Frontal cortex (tissue), 3 donors: ENCODE measurements at regions not wholly inside any gene's neighbourhood (a gene's known extent, or its start where the extent isn't known, plus 50 kb on each side); places are given as distances from the start of the nearest gene placed in this dataset.

ENCODE experiments used
- DNase-seq, 2 donors: peaks; one replicate each; pipeline ENCODE4 v3.0.0; 2012; ENCODE audit warnings: low spot score in 2 of 2
- FAIRE-seq: peaks from 2 replicates; lab custom pipeline; 2012; peaks lifted over from hg19 to GRCh38; lab: Jason Lieb, UNC
- donor health status: control.
- donor health status: control.
- donor health status: control.

DNA sequence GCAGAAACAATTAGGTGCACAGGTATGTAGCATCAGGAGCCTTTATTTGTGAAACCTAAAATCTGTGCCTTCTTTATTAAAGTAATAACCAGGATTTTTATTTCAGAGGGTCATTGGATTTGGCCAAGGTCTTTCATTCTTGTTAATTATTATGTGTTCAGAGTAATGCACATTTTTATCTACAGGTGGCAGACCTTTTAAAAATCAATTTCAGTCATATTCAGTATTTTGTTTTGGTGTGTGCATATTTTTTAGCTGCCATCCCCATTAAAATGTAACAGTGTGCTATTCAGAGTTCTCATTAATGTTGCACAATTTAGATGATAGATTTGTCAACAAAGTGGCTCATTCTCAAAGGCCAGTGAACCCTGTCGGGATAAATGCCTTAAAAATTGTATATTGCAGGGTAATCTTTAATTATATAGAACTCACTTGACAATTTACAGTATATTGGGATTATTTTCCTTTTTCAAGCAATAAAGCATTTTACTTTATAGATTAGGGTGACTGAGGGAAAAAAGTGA, 319.3 kb upstream of the SOX5 start:
- FAIRE-seq, result no peak
- no peak for DNase-seq

DNA sequence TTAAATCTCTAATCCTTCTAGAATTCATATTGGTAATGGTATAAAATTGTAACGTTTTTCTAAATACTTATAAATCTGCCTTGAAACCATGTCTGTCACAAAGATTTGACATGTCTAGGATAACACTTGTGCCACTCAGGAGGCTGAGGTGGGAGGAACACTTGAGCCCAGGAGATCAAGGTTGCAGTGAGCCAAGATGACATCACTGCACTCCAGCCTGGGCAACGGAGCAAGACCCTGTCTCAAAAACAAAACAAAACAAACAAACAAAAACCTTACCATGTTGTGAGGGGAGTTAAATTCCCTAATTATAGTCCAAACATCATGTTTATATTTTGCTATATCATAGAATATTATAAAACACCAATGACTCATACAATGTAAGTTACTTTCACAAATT, 317.5 kb upstream of the SOX5 start:
- DNase-seq, result no peak
- FAIRE-seq, result no peak

DNA sequence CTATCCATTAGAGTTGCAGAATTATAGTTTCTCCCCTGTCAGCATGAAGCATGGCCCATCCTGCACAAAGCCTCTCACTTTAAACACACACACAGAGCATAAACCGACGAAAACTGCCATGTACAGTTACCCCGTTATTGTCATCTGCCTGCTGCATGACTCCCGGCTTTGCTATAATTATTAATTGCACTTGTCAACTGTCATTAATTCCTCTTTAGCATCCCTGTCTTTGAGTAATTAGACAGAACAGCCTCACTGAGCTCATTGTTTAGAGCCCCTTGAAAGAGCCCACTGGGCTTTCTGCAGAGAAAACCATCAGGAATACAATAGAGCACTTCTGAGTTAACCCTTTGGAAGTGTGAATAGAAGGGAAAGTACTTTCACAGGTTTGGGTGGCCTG, 307.2 kb upstream of the SOX5 start:
- DNase-seq, result no peak
- no peak for FAIRE-seq

DNA sequence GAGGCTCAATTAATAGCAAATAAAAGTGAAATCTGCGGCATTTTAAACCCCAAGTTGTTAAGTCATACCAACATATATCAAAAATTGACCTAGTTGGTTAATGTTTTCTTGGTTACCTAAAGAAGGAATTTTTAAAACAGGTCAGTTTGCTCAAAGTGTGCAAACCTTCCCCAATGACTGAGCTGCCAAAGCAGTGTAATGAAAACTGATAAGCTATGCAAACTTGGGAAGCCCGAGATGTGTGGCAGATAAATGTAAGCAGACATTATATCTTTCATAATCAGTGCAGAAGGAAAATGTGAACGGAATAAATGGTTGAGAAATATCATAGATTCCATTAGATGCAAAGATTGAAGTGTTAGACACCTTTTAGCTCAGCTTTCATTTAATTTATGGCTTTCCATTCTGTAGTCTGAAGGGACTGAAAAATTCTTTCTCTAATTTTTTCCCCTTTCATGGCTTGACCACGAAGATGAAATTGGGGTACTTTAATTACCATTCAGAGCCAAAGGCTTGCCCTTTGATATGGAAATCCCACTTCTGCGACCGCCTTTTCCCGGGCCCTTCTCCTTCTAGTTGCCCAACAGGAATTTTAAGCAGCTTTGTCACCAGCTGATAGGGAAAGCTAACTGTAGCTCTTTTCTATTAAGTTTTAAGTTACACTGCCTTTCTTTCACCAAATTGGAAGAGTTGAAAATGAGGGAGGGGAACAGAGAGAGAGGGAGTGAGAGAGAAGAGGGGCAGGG, 306.6 kb upstream of the SOX5 start:
- no peak for DNase-seq
- no peak for FAIRE-seq

DNA sequence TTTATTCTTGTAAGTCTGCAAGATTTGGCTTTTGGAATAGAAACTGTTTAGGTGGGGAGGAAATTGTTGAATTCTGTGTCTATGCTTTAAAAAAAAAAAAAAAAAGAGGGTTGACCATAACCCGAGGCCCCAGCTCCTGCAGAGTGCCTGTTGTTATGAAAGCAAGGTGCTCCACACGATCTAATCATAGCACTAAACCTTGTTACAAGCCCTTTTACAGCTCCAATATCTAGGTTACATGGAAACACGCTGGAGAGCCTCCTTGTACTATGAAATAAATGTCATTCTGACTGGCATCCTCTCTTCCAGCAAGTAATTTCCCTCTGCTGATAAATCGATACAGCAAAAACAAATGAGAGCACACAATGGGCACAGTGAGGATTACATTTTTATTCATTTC, 303.1 kb upstream of the SOX5 start:
- DNase-seq, result no peak
- FAIRE-seq, result no peak

DNA sequence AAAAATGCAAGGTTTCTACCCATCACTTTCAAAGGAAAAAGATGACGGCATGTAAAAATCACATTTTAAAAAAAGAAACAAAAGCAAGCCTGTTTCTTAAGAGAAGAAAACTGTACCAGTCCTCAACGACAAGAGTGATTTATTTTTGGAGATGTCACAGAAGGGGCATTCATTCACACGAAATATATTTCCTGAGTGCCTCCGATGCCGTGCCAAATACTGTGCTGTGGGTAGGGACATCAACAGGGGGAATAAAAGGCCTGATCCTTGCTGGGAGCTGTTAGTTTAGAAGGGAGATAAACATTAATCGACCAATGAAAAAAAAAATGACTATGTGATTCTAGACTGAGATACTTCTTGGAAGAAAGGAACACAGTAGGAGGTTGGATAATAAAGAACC, 297.5 kb upstream of the SOX5 start:
- FAIRE-seq, result no peak
- DNase-seq, result no peak

DNA sequence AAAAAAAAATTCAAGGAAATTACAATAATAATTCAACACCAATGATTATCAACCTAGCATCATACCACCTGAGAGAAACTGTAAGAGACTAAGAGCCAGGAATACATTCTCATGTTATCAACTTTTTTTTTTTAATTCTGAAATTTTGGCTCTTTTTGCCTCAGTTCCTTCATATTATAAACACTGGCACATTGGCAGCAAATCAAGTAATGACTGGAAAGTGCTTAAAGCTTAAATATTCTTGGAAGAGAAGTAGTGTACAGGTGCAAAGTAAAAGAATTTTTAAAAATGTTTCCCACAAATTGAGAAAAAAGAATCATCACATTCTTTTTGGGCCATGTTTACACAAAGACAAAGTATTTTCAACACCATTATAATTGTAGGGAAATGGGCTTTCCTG, 296.9 kb upstream of the SOX5 start:
- FAIRE-seq, result no peak

DNA sequence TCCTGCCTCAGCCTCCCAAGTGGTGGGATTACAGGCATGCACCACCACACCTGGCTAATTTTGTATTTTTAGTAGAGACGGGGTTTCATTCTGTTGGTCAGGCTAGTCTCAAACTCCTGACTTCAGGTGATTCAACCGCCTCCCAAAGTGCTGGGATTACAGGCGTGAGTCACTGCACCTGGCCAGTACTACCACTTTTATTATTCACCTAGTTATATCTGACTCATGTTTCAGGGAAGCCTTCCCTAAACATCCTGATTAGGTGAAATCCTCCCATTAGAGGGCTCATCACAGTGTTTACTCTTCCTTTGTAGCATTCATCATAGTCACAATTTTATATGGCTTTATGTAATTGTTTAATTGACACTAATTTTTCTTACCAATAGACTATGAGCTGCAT, 295.3 kb upstream of the SOX5 start:
- FAIRE-seq (no peak), DNase-seq (no peak)

More for the DNA sequence above, 296.9 kb upstream of the SOX5 start:
- DNase-seq, result no peak

DNA sequence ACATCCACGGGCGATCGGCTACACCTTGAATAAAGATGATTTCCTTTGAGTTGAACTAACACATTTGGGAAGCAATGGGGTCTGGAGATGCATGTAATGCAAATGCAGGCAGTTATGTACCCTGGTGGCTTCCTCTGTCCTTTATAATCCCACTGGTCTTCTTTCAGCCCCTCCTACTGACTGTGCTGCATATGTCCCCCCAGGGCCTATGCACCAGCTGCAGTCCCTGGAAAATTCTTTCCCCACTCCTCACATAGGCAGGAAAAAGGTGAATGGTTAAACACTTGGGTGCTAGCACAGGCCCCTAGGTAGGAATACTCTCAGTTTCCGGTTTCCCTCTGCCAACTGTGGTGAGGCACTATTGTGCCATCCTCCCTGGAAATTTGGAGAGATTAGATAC, 294.8 kb upstream of the SOX5 start:
- FAIRE-seq (no peak), DNase-seq (no peak)

DNA sequence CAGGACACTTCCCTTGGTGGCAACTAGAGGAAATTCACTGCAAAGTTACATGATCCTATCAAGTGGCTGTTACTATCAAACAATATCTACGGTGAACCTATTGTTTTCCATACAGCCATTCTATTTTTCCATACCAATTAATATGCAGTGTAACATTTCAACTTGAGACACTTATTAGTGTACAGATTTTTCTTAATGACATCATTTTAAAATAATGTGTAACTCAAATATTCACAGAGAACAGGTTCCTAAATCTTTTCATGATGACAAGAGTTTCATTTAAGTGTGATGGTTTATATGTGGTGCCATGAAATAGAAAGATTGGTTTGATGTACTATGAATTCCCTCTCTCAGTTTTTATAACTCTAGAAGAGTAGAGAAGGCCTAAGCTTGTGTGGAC, 291.2 kb upstream of the SOX5 start:
- no peak for FAIRE-seq
- DNase-seq, result no peak

DNA sequence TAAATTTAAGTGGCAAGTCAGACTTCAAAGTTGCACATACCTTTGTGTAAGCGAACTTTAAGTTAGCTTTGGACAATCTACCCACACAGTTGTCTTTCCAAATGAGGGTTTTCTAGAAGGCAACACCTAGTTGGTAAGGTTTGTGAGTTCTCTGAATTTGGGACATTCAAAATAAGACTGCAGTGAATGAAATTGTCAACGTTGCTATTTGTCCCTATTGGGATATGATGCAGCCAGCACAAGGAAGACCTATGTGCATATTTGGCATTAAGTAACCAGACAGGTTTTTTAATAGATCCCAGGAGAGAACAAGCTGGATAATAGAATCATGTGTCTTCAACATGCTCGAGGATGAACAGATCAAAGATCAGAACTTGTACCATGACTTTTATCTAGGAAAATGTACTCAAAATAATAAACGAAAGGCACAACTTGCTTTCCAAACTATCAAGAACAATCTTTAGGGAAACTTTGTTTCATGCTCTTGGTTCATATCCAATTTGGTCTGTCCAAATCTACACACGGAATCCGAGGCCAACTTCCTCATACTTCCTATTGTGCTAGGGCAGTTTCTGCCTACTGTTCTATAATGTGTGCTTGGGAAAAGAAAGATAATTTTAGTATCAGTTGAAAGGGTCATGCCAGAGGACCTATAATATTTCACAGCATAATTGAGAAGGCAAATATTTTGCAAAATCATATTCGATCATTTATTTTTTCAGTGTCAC, 284.2 kb upstream of the SOX5 start:
- FAIRE-seq, result no peak
- DNase-seq, result no peak

DNA sequence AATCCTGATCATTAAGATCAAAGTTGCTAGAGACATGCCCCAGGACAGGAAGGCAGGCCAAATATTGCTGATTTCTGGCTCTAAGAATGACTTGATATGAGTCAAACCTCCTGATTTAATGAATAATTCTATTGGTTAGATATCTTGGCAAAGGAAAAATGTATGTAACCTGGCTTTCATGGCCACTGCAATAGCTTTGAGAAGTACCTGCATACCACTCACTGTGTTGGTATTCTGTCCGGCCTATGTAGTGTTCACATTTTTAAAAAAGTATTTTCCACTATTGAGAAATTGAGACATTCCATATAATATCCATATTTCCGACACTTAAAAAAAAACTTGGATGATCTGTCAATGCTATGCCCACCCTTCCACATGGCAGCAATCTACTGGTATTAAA, 283.1 kb upstream of the SOX5 start:
- DNase-seq, result no peak
- FAIRE-seq, result no peak

DNA sequence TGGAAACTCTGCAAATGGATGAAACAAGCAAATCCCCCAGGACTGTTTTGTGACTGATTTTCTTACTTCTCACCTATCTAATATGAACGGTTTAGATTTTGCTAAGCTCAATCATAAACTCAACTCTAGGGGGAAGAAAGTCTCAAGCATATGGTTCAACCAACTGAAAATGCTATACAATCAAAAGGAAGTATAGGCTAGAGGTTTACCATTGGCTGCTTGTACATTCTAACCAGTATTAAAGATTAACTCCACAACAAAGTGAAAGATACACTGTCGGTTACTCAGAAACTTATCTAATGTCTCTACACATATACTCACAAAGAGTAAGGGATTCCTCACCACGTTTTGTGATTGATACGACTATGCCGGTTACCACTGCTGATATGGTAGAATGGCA, 281.8 kb upstream of the SOX5 start:
- FAIRE-seq (no peak), DNase-seq (no peak)

DNA sequence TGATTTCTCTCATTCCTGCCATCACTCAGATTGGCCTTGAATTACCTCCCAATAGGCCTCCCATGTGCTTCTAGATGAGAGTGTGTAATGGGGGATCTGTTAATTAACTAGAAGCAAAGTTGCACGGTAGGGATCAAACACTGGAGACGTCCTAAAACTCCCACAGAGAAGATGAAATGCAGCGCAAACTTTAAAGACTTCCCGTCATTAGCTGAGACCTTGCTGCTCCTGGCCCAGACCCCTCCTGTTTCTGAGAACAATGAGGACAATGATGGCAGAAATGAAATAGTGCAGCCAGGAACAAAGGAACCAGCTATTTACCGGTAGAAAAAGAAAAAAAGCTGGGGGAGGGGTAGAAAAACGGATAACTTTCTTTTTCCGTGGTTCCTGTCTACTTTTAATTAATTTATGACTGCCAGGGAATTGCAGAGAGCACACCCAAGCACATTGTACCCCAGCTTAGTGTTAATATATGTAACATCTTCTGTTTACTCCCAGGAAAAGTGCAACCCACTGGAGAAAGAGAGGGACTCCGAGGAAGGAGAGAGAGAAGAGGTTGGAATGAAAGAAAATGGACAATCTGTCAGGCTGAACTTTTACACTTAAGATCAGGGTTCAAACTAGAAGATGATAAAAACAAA, 280.7 kb upstream of the SOX5 start:
- FAIRE-seq (no peak), DNase-seq (no peak)

DNA sequence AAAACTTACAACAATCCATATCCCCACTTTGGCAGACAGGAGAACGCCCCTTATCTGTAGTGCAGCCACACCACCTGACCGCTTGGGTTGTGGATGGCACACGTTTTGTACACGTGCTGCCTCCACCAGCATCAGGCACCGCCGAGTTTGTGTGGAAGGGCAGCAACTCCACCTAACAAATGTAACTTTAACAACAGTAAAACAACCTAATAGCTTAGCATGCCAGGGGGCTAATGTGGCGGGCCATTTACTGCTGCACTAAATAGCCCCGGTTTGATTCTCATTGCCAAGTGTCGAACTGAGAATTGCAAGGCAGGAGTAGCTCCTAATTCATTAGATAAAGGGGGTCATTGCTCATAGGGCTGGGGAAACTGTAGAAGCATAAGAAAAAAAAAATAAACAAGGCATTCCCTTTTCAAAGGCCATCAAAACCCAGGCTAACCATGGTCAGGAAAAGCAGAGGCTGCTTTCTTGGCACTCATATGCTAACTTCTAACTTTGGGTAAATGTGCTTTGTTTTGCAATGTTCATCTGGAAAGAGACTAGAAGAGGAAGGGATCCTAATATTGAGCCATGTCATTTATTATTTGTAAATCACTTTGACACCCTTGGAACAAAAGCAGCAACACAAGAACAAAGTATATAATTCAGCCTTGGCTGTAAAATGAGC, 279.7 kb upstream of the SOX5 start:
- FAIRE-seq (no peak), DNase-seq (no peak)

DNA sequence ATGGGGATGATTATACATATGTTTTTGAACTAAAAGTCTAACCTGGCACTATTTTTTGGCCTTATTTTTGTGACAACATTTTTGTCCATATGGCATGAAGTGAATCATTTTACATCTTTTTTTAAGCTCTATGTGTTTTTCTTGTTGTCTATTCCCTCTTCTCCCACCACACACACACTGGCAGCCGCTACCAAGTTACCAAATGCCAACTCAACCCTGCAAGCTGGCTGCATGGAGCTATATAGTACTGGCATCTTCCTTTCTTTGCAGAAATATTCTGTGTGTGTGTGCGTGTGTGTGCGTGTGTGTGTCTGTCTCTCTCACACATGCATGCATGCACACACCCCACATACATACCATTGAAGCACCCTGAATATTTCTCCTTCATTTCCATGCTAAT, 278.9 kb upstream of the SOX5 start:
- no peak for DNase-seq
- no peak for FAIRE-seq

DNA sequence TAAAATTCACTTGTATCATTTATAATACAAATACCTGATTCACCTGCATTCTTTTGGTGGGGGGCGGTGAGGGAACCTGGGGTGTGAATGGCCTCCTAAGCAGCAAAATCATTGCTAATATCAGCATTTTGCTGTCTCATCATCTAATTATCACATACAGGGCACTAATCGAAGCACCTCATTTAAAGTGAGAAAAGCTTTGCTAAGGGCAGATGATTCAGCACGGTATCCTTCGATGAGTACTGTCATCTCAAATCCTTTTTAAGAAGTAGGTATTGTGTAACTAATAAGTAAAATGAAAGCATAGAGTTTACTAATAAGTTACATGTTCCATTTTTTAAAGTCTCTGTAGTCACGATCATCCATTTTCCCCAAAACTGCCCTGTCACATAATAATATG, 278.1 kb upstream of the SOX5 start:
- no peak for DNase-seq
- FAIRE-seq, result no peak

DNA sequence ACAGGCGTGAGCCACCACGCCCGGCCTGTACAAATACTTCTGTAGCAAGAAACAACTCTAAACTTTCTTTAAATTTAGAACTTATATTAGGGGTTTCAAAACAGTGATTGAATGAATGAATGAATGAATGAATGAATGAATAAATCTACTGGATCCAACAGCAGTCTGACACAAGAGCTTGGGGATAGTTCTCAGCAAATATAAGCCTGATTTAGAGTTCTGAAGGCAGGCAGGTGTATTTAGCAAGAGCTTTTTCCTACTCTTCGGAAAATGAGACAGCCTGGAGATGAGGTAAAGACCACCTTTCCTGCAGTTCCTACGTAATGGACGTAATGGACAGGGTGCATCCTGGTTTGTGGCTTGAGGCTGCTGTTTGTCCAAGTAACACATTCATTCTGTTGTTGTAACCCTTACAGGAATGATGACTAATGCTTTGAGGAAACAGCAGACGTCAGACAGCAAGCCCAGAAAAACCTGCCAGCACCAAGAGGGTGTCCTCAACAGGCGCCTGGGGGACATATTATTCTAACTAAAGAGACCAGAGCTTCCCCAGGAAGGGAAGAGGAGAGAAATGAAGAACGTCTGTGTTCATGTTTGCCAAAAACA, 277.4 kb upstream of the SOX5 start:
- FAIRE-seq (no peak), DNase-seq (no peak)

DNA sequence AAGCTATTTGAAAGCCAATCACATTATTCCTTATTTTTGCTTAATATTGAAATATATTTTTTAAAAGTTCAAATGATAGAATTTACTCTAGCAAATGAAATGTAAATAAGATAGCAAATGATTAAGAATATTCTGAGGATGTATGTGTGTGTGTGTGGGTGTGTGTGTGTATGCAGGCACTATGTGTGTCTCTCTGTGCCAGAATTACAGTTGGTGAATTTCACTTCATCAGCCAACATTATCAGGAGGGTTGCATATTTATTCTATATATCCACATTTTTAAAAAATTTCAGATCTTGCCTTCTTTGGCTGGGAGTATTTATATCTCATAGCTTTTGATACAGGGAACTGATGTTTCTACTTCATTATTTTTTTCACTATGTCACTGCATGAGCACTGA, 274.9 kb upstream of the SOX5 start:
- no peak for DNase-seq
- FAIRE-seq, result no peak

DNA sequence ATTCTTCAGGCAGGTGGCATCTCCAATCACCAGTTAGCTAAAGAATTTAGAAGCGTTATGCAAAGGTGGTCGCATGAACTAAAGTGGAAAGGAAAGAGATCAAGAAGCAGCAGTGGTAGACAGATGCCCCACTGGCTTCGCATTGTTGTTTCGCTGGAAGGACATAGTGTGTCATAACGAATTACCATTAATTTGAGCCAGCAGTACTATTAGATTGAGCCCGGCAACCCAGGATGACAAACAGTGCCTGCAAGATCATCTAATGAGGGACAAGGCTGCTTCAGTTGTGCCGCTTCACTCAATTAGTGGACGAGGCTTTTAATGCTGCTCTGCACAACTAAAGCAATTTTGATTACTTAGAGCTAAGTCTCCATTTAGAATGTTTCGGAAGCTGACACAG, 274.5 kb upstream of the SOX5 start:
- FAIRE-seq (no peak), DNase-seq (no peak)
